ENCODE measurements at regions not wholly inside any gene's neighbourhood (a gene's known extent, or its start where the extent isn't known, plus 50 kb on each side); places are given as distances from the start of the nearest gene placed in this dataset.

DNA sequence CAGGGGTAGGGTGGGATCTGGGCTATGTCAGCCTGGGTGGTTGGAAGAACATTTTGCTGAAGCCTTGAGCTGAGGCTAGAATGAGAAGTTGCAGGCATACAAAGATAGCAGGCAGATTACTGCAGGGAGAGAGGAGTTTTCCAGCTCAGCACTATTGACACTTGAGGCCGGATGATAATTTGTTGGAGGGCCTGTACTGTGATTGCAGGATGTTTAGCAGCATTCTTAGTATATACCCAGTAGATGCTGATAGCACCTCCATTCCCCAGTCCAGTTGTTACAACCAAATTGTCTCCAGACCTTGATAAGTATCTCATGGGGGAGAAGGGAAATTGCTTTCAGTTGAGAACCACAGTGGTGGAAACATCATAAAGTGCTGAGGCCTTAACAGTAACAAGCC lies 158.6 kb upstream of the CHRM2 start:
- TF ChIP-seq, protein P1, sequence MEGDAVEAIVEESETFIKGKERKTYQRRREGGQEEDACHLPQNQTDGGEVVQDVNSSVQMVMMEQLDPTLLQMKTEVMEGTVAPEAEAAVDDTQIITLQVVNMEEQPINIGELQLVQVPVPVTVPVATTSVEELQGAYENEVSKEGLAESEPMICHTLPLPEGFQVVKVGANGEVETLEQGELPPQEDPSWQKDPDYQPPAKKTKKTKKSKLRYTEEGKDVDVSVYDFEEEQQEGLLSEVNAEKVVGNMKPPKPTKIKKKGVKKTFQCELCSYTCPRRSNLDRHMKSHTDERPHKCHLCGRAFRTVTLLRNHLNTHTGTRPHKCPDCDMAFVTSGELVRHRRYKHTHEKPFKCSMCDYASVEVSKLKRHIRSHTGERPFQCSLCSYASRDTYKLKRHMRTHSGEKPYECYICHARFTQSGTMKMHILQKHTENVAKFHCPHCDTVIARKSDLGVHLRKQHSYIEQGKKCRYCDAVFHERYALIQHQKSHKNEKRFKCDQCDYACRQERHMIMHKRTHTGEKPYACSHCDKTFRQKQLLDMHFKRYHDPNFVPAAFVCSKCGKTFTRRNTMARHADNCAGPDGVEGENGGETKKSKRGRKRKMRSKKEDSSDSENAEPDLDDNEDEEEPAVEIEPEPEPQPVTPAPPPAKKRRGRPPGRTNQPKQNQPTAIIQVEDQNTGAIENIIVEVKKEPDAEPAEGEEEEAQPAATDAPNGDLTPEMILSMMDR (IDR thresholded peaks at IDR 0.05; ENCODE audit: insufficient read depth, low read length, poor library complexity, severe bottlenecking) = no peak
- no peak for TF ChIP-seq EZH2phosphoT487 (conservative IDR thresholded peaks at IDR 0.05; ENCODE audit: low read length)
